ENCODE measurements at regions not wholly inside any gene's neighbourhood (a gene's known extent, or its start where the extent isn't known, plus 50 kb on each side); places are given as distances from the start of the nearest gene placed in this dataset.
"Not testable (repeated sequence)": the region's sequence is repeated elsewhere in the genome, so short reads cannot be mapped to it uniquely, and the experiment has no call there.

GRCh38 chr4:135434936-135435335 is 1233.3 kb upstream of the PABPC4L start:
- DNase-seq (ENCODE audit: low read depth), result peak; percentile 65

DNA sequence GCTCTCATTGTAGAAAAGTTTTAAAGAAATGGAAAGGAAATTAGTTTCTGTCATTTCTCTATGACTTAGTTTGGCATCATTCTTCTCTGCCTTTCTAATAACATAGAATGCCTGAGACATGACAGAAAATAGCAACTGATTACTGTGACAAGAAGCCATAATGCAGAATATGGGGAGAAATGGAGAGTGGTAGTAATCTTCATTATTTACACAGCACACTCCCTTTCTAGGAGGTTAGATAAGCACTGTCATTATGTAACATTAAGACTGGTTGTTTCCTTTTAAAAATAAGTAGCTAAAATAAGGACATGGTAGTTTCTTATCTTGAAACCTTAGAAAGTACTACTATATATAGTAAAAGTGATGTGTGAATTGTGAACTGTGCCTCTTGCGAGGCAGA is 1227.9 kb upstream of the PABPC4L start:
- no peak for DNase-seq (ENCODE audit: low read depth)

DNA sequence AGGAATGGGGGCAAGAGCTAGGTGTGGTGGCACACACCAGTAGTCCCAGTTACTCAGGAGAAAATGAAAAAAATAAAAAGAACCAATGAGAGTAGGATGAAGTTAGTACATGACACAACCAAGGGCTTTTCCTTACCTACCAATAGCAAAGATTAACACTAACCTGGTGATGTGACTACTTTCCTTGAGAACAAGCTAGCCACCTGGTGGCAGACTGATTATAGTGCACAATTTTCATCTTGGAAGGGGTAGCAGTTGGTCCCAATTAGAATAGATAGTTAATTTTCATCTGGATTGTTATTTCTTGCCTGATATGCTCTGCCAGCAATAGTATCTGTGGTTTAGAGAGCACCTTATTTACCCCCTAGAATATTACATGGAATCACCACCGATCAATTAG is 1216.8 kb upstream of the PABPC4L start:
- peak; percentile 2 for DNase-seq (ENCODE audit: low read depth)

DNA sequence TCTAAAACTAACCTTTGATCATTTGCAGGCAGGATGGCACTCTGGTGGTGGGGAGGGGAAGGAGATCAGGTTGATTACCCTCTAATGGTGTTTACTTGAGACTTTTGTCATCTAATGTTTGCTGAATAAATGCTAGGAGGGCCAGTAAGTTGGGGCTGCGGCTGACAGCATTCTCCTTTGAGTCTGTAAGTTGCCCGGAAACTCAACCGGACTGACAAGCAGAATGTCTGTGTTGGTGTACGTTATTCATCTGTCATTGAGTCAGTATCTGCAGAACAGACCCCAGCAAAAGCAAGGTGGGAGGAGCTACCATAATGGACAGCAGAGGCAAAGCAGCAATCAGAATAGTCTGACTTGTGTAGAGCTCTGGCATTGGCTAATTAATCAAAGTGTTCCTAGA is 1210.6 kb upstream of the PABPC4L start:
- DNase-seq (ENCODE audit: low read depth), result no peak

DNA sequence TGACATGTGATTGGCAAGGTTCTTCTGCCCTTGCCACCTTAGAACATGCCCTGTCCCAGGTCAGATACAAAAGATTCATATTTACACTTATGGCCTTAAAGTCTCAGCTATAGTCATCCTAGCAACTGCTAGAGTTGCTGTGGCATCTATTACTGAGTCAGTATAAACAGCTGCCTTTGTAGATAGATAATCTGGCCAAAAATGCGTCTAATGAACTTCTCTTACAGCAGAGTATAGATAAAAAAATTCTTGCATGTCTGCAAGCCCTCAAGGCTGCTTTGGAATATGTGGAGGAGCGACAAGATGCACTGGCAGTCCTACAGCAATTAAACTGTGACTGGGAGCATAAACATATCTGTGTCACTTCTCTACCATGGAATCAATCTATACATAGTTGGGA is 1209.7 kb upstream of the PABPC4L start:
- DNase-seq (ENCODE audit: low read depth), result no peak

GRCh38 chr4:135409261-135409660 is 1207.7 kb upstream of the PABPC4L start:
- not testable (repeated sequence) for DNase-seq (ENCODE audit: low read depth)

- DNase-seq (ENCODE audit: low read depth), result no peak
Measured at GRCh38 chr4:135408109-135408508, 1206.5 kb upstream of the PABPC4L start.

DNA sequence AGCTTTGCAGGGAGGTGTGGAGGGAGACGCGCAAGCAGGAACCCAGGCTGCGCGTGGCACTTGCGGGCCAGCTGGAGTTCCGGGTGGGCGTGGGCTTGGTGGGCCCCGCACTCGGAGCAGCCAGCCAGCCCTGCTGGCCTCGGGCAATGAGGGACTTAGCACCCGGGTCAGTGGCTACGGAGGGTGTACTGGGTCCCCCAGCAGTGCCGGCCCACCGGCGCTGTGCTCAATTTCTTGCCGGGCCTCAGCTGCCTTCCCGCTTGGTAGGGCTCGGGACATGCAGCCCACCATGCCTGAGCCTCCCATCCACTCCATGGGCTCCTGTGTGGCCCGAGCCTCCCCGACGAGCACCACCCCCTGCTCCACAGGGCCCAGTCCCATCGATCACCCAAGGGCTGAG is 1205.0 kb upstream of the PABPC4L start:
- not testable (repeated sequence) for DNase-seq (ENCODE audit: low read depth)

DNA sequence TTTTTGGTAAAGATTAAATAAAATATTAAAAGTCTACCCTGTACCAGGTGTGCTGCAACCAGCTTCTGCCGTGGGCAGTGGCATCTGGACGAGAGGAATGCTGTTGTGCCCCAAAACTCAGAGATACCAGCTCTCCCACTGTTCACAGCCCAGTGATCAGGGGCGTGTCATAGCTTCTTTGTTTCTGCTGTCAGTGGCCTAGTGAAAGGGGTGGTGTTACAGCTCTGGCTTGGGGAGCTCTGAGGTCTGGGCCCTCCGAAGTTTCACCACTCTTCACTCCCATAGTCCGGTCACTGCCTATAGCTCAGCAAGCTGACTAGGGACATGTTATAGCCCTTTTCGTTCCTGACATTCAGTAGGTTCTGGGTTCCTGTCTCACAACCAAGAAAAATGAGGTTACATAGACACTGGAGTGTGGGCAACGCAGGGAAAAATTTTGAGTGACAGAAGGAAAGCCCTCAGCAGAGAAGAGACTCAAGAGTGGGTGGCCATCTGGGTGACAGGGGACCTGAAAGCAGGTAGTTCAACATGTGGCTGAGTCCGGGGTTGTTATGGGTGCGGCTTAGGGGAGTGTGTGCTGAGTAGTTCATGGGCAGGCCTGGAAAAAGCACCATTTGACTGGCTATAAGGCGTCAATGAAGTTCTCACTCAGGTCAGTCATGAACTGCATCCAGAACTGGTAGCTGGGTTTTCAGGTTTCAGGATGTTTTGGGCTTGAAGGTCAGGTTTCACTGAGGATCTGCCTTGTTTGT is 1184.4 kb upstream of the PABPC4L start:
- DNase-seq (ENCODE audit: low read depth), result no peak

- DNase-seq (ENCODE audit: low read depth), result no peak
Measured at GRCh38 chr4:135383356-135384288, 1182.0 kb upstream of the PABPC4L start.

DNA sequence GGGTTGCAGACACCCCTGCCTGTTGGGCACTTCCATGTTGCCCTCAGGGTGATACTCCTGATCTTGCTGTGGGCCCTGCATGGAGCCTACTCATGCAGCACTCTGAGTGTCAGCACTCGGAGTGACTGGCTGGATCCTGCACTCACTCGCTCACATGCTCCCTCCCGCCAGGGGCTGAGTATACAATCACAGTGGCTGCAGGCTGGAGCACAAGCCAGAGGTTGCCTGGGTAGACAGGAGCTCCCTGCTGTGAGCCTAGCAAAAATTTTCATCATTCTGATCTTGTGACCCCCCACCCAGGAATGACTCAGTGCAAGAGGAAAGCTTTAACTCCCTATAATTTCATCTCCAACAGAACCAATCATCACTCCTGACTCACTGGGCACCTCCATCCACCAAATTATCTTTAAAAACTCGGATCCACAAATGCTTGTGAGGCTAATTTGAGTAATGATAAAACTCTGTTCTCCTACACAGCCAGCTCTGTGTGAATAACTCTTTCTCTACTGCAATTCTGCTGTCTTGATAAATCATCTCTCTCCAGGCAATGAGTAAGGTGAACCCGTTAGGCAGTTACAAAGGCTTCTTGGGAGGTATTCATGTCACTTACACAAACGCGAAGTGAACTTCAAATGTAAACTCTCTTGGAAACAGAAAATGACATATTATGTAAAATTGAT is 1180.8 kb upstream of the PABPC4L start:
- peak; percentile 1 for DNase-seq (ENCODE audit: low read depth)

GRCh38 chr4:135372131-135372530 is 1170.5 kb upstream of the PABPC4L start:
- no peak for DNase-seq (ENCODE audit: low read depth)

DNA sequence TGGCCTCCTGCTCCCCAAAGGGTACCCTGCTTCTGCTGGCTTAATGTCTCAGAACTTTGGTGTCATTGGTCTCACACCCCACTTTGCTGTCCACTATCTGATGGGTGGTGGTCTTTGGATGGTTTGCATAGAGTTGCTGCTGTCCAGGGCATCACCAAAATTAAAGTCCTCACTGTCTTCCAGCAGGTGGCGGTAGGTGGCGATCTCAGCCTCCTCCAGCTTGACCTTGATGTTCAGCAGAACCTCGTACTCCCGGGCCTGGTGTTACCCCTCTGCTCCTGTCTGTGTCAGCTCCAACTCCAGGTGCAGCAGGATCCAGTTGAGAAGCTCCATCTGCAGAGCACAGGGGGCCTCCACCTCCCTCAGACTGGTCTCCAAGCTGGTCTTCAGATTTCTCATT is 1169.5 kb upstream of the PABPC4L start:
- DNase-seq (ENCODE audit: low read depth), result no peak

DNA sequence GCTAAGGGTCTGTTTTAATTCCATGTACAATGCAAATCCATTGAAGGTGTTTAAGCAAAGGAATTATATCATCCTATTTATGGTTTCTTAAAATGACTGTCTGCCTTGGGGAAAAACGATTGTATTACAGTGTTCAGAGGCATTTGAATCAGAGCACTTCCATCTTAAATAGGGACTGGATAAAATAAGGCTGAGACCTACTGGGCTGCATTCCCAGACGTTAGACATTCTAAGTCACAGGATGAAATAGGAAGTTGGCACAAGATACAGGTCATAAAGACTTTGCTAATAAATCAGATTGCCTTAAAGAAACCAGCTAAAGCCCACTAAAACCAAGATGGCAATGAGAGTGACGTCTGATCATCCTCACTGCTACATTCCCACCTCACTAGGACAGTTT is 1167.2 kb upstream of the PABPC4L start:
- DNase-seq (ENCODE audit: low read depth), result peak; percentile 24

- peak; percentile 47 for DNase-seq (ENCODE audit: low read depth)
Measured at GRCh38 chr4:135365065-135365464, 1163.5 kb upstream of the PABPC4L start.

- peak; percentile 1 for DNase-seq (ENCODE audit: low read depth)
Measured at GRCh38 chr4:135359128-135359527, 1157.5 kb upstream of the PABPC4L start.

- no peak for DNase-seq (ENCODE audit: low read depth)
Measured at GRCh38 chr4:135357091-135357490, 1155.5 kb upstream of the PABPC4L start.

GRCh38 chr4:135354876-135355275 is 1153.3 kb upstream of the PABPC4L start:
- peak; percentile 5 for DNase-seq (ENCODE audit: low read depth)

- no peak for DNase-seq (ENCODE audit: low read depth)
Measured at GRCh38 chr4:135353008-135353407, 1151.4 kb upstream of the PABPC4L start.

- DNase-seq (ENCODE audit: low read depth), result no peak
Measured at GRCh38 chr4:135344492-135344891, 1142.9 kb upstream of the PABPC4L start.

GRCh38 chr4:135338181-135338580 is 1136.6 kb upstream of the PABPC4L start:
- DNase-seq (ENCODE audit: low read depth), result no peak

DNA sequence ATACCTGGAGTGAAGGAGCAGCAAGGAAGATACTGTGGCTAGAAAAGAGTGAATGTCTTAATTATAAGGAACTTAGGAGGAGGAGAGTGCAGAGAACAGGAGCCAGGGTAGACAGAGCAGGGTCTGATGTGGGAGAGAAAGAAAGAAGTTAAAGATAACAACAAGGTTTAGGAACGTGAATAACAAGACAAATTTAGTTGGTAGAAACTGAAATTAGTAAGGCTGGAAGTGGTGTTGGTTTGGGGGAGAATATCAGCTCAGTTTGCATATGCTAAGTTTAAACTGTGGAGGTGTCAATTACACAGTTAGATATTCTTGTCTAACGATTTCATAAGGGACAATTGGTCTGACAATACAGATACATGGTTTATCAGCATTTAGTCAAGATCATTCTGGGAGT is 1123.7 kb upstream of the PABPC4L start:
- DNase-seq (ENCODE audit: low read depth), result no peak

DNA sequence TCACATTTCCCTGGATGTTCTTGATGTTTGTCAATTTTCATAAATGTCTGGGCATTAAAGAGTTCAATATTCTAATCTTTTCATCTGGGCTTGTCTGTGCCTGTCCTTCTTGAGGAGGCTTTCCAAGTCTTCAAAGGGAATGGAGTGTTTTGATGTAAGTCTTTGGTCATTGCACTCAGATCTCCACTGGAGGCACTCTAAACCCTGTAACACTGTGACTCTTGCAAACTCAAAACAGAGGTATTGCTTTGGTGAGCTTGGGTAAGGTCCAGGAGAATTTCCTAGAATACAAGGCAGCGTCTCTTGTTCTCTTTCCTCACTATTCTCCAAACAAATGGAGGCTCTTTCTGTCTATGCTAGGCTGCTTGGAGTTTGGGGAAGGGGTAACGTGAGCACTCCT is 1118.1 kb upstream of the PABPC4L start:
- no peak for DNase-seq (ENCODE audit: low read depth)
